HL-60/S4 (cell line): ENCODE measurements at regions not wholly inside any gene's neighbourhood (a gene's known extent, or its start where the extent isn't known, plus 50 kb on each side); places are given as distances from the start of the nearest gene placed in this dataset.

ENCODE experiments used
- in situ Hi-C: fragments of 300-500 bp; cut with MboI; formaldehyde crosslinking; loops from 2 replicates; pipeline ENCODE4 v1.14.3; 2022; ENCODE audit warnings: low sequenced_read_pairs

DNA sequence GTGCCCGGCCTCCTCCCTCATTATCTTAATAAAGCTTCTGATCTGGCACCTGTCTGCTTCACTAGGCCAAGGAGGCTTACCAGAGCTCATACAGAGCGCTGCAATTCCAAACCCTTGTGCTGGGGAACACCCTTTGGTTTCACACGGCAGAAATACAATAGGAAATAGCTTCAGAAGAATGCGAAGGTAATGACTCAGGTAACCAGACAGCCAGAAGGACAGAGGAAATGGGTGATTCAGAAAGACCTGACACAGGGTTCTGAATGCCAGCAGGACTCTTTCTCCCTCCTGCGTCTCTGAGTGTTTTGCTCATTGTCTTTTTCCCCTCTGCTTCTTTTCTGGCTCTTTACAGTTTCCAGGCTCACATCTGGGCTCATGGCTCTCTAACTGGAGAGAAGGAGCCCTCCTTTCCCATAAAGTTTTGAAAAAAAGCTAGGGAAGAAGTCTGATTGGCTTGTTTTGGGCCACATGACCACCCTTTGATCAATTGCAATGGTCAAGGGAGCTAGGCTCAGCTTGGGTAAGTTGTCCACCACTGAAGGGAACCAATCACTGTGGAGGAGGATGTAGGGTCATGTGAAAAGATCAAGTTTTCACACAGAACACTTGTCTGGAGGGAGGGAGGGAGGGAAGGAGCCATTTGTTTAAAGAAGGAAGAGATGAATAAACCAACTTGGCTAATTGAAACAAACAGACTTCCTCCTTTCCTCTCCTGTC lies 90.5 kb upstream of the UPP2 start:
- in situ Hi-C loops: loop anchor here (25.0 kb wide), 2 partner anchors 524 to 699 kb away; no protein-coding TSS in a partner anchor

DNA sequence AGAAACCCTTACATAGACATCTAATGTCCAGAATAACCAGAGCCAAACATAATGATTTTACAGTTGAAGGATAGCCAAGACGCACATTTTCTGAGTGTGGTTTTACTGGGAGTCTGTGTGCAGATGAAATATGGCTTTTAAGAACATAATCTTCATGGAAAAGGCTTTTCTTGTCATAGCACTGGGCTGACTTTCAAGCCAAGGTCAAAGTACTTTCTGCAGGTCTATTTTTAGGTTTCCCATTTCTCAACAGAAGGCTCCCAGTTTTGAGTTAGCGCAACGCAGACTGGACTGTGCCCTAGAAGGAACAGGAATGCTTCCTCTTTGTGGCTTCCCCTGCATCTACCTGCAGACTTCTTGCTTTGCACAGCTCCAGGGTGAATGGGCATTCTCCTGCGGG lies 92.3 kb upstream of the UPP2 start:
- in situ Hi-C loops: loop anchor here (25.0 kb wide), 2 partner anchors 522 to 697 kb away; no protein-coding TSS in a partner anchor

DNA sequence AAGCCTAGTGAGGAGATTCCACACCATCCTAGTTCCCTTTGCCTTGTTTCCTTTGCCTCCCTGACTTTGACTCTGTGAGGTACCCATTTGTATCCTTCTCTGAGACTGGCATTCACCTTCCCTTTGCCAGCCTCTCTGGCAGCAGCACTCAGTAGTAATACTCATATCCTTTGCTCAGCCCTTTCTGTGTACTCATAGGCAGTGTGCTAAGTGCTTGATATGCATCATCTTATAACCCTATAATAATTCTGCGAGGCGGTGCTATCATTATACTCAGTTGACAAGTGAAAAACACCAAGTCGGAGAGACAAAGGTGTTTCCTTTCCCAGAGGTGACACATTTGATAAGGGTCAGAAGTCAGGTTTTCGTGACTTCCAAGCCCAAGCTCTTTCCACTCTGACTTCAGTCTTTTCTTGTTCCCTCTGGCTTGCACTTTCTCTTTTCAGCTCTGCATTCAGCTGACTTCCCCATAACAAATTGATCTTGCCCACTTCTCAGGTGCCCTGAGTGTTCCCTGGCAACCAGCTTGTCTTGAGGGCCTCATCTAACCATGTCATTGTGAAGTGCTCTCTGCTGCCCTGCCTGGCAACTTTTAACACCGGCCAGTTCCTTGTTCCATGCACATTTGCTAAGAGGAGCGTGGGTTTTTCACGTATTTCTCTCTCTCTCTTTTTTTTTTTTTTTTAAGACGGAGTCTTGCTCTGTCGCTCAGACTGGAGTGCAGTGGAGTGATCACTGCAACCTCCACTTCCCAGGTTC lies 94.5 kb upstream of the UPP2 start:
- in situ Hi-C loops: loop anchor here (25.0 kb wide), 2 partner anchors 520 to 695 kb away; no protein-coding TSS in a partner anchor

DNA sequence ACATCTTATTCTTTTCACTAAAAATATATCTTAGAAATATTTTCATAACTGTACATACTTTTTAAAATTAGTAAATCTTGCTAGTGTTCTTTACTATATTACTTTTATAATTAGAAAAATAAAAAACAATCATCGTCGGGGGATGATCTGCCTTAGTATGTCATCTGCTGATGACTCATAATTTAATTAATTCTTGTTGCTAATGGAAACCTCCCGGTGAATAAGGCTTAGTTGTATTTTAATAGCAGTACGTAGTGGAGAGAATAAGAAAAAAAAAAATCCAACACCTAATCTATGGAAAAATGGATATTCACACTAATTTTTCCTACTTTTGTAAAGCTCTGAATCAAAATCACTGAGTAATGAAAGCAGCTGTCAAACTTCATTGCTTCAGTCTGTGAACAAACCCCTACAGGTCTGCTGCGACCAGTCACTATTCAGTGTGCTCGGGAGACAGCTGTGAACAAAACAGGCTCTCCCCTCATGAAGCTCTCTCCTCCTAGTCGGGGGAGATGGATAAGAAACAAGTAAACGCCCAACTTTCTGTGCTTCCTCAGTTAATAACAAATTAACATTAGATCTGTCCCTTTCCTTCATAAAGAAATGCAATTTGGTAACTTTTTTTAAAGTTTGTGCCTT lies 97.4 kb upstream of the UPP2 start:
- in situ Hi-C loops: loop anchor here (25.0 kb wide), 2 partner anchors 517 to 692 kb away; no protein-coding TSS in a partner anchor

DNA sequence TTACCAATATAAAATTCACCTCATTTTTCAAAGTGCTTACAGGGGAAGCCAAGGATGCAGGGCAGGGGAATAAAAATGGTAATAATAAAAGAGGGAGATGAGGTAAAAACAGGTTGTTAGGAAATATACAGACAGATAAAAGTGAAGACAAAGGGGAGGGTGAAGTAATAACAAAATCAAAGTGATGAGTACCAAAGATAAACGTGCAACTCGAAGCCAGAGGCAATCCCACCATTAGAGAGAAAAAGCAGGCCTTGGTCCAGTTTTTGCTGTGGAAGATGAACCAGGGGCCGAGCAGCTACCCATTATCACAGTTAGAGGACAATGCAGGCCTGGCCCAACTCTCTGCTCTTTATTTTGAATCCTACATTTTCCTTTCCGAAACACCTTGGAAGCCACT lies 99.6 kb upstream of the UPP2 start:
- in situ Hi-C loops: loop anchor here (25.0 kb wide), 2 partner anchors 515 to 690 kb away; no protein-coding TSS in a partner anchor

DNA sequence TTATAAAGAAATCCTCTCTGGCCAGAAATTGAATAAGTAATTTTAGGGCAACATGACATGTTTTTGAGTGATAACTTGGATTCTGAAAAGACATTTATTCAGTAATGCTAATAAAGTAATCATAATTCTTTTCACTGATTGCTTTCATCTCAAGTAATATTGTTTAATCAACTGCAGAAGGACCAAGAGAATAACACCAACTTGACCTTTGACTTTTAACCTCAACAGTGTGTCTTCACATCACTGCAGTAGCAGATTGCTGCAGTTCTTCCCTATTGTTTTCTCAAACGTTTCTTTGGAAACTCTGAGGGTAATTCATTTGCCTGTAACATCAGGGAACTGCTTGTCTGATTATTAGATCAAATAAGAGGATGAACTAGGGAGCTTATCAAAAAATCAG lies 104.9 kb upstream of the UPP2 start:
- in situ Hi-C loops: no loop called here

DNA sequence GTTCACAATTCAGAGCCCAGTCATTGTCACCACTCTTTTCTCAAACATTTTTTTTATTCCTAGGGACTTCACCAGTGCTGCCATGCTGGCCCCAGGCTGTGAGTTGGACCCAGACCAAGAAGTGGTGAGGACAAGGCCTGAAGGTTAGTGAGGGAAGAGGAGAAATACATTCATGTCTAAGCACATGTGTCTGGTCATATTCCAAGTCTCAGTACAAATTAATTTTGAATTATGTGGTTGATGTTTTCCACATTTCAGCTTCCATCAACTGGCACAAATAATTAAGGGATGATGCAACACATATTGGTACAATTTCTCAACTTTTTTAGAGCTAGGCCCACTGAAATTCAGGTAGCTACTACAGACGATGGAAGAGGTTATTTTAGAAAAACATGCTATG lies 106.6 kb upstream of the UPP2 start:
- in situ Hi-C loops: no loop called here

DNA sequence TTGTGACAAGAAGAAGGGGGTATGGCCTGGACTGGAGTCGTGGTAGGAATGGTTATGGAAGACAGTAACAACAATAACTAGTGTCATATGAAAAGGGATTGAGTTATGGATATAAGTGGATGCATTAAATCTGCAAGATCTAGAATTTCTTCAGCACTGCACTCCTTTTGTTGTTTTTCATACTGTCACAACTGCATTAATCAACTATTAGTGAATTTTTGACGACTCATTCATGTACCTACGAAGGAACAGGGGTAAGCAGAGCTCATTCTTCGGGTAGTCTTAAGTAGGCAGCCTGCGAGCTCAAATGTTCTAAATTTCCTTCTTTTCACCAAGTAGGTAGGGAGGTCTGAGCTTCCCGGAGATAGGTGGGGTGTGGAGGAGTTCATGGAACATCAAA lies 109.7 kb upstream of the UPP2 start:
- in situ Hi-C loops: no loop called here

DNA sequence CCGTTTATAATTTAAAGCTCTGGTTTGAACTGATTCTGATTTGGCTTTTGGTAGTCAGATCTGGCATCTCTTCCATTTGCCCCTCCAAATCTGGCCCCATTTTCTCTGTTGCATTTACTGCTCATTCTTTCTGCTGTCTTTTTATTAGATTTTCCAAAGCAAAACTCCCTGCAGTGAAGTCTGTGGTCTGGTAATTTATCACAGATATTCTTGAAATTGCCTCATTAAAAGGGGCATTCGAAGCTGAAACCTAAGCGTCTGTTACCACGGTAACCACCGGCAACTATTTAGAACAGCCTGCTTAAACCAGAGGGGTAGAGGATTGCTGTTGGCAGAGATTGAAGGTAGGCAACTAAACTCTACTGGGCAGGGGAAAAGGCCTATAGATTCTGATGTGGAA lies 111.5 kb upstream of the UPP2 start:
- in situ Hi-C loops: no loop called here

DNA sequence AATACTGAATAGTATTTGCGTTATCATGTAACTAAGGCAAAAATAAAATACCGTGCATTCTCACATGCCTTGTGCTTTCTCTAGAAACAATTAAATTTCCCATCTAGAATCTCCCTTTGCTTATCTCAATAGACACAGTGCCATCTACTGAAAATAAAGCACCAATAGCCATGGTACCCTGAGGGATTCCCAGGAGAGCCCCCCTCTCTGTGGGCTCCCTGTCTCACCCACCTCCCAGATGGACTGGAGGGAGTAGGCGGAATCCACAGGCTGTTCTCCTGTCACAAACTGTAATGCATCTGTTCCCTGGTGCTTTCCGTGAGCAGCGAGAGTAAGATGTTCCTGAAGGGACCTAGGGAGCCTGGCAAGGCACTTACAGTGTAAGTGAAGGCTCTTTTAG lies 112.4 kb upstream of the UPP2 start:
- in situ Hi-C loops: no loop called here

DNA sequence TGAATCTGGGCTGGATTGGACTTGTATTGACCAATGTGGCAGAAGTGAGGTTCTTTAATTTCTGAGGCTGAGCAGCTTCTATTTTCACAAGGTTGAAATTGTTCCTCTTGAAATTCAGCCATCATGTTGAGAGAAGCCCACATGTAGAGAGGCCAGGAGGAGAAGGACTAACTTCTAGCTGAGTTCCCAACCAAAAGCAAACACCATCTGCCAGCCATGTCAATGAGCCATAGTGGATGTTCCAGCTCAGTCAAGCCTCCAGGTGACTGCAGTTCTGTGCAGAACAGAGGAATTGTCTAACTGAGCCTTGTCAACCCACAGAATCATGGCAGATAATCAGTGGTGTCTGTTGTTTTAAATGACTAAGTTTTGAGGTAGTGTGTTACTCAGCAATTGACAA lies 110.6 kb upstream of the ACVR1 start:
- in situ Hi-C loops: no loop called here

DNA sequence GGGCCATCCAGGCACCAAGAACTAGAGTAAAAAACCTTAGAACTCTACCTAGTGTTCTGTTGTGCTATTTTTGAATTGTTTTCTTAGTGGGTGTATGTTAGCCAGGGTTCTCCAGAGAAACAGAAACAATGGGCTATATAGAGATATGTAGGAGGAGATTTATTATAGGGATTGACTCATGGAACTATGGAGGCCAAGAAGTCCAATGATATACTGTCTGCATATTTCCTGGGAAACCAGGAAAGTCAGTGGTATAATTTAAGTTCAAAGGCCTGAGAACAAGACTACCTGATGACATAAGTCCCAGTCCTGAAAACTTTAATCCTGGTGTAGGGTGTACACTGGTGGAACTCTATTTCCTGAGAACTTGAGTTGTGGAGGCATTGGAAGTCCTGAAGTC lies 108.7 kb upstream of the ACVR1 start:
- in situ Hi-C loops: no loop called here

DNA sequence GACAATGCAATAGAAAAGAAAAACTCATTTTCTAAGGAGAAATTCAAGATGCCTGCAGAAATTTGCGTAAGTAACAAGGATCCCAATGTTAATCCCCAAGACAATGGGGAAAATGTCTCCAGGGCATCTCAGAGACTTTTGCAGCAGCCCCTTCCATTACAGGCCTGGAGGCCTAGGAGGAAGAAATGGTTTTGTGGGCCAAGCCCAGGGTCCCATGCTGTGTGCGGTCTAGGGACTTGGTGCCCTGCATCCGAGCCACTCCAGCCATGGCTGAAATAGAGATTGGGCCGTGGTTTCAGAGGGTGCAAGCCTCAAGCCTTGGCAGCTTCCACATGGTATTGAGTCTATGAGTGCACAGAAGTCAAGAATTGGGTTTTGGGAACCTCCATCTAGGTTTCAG lies 103.9 kb upstream of the ACVR1 start:
- in situ Hi-C loops: no loop called here

DNA sequence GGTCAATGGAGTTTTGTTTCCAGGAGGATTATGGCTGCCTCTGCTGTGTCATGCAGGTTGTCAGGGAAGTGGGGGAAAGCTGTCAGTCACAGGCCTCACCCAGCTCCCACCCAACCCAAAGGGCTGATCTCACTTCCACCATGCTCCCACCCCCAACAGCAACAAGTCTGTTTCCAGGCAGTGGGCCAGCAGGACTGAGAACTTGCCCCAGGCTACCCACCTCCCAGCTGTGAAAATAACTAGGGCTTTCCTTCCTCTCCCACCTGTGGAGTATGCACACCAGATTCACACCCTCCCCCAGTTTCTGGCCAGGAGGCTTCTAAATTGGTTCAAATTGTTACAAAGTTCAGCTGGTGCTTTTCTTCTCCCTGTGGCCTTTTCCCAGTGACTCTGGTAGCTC lies 95.6 kb upstream of the ACVR1 start:
- in situ Hi-C loops: no loop called here

DNA sequence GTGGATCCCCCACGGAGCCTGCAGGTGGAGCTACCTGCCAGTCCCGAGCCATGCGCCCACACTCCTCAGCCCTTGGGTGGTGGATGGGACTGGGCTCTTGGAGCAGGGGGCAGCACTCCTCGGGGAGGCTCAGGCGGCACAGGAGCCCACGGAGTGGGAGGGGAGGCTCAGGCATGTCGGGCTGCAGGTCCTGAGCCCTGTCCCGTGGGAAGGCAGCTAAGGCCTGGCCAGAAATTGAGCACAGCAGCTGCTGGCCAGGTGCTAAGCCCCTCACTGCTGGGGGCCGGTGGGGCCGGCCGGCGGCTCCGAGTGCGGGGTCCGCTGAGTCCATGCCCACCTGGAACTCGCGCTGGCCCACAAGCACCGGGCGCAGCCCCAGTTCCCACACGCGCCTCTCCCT lies 91.7 kb upstream of the ACVR1 start:
- in situ Hi-C loops: no loop called here

DNA sequence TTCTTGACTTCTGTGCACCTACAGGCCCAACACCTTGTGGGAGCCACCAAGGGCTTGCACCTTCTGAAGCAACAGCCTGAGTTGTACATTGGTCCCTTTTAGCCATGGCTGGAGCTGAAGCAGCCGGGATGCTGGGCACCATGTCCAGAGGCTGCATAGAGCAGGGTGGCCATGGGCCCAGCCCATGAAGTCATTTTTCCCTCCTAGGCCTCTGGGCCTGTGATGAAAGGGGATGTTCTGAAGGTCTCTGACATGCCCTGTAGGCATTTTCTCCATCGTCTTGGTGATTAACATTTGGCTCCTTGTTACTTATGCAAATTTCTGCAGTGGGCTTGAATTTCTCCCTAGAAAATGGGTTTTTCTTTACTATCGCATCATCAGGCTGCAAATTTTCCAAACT lies 83.1 kb upstream of the ACVR1 start:
- in situ Hi-C loops: no loop called here

DNA sequence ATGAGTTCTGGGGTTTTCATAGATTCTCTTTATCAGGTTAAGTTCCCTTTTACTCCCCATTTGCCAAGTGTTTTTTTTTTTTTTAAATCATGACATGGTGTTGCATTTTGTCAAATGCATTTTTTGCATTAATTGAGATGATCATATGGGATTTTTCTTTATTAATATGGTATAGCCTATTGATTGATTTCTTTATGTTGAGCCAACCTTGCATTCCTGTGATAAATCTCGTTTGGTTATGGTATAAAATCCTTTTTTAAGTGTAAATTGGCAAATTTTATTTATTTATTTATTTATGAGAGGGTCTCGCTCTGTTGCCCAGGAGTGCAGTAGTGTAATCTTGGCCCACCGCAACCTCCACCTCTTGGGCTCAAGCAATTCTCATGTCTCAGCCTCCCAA lies 81.5 kb upstream of the ACVR1 start:
- in situ Hi-C loops: no loop called here

DNA sequence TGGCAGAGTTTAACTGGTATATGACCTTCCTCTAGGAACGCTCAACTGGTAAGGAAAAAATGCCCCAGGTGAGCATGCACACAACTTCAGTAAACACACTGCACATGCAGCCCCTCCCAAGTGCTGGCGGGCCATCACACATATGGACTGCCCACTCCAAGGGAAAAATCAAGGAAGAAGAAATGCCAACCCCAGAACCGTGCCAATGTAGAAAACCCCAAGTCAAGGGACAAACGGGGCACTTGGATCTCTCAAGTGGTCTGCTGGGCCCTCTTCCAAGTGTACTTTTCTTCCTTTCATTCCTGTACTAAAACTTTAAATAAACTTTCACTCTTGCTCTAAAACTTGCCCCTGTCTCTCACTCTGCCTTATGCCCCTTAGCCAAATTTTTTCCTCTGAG lies 76.4 kb upstream of the ACVR1 start:
- in situ Hi-C loops: no loop called here

DNA sequence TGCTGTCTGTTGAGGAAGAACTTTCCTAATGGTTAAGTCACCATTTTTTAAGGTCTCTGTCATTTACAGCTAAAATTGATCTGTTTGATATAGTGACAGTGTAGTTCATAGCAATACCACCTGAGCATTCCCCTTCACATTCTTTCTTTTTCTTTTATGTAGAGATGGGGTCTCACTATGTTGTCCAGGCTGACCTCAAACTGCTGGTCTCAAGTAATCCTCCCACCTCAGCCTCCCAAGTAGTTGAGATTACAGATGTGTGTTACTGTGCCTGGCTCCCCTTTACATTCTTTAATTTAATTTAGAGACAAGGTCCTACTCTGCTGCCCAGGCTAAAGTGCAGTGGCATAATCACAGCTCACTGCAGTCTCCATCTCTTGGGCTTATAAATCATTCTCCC lies 72.7 kb upstream of the ACVR1 start:
- in situ Hi-C loops: no loop called here

DNA sequence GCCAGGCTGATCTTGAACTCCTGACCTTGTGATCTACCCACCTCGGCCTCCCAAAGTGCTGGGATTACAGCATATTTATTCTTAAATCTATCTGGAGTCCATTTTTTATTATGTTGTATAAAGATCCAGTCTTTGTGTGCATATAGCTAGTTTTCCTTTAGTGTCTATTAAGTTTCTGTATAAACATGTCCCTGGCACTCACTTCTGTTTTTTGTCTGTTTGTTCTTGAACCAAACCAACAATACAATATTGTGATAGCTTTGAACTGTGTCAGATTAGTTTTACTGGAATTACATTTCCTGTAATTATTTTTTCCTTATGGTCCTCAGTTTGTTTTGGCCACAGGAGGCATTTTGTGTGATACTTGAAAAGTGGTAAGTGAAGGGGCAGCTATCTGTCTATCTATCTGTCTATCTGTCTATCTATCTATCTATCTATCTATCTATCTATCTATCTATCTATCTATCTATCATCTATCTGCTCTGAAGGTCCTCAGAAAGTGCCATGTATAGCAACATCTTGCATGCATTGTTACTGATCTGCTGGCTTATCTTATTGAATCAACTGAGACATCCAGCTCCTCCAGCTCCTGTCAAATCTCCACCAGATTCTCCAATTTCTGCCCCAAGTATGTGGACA lies 70.9 kb upstream of the ACVR1 start:
- in situ Hi-C loops: no loop called here

DNA sequence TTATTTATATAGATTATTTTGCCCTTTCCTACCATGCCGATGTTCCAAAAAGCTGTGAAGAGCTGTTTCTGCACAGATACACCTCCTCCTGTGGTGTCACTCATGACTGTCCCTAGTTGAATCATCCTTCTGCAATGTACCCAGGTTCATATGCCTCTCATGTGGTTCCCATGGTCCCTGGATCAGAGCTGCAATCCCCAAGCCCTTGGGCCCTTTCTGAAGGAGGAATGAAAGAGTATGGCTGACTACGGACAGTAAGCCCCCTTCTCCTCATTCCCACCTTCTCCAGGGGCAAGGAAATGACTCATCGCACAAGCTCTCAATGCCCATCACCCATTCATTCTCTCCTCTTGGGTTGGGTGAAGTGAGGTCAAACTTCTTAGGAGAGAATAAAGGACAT lies 63.9 kb upstream of the ACVR1 start:
- in situ Hi-C loops: no loop called here
